GM12878 (cell line): ENCODE measurements at regions not wholly inside any gene's neighbourhood (a gene's known extent, or its start where the extent isn't known, plus 50 kb on each side); places are given as distances from the start of the nearest gene placed in this dataset.

Experiments
- ATAC-seq: fragments of 200-7000 bp; cut with Tn5 transposase; 3 replicates; pipeline ENCODE4 v1.9.1; 2020; ENCODE audit warnings: mild to moderate bottlenecking, moderate library complexity
- BruUV-seq: library from RNA; stranded (reverse); fragments of 400-500 nt; replicated peaks from 2 replicates; lab custom pipeline; 2021; lab: Mats Ljungman, UMichigan
- CTCF ChIA-PET: fragments of 300-600 bp; sonication (Branson Sonifier 250); formaldehyde crosslinking; extraction: SDS; loops from one replicate; lab custom pipeline; 2021; ENCODE audit warnings: inconsistent platforms; lab: Yijun Ruan, JAX
- POLR2A ChIA-PET: fragments of 350-600 bp; formaldehyde crosslinking; extraction: SDS; loops from one replicate; lab custom pipeline; 2021; ENCODE audit warnings: inconsistent platforms; lab: Charles Lee
- RAD21 ChIA-PET: fragments of 300-600 bp; sonication (Branson Sonifier 250); formaldehyde crosslinking; loops from one replicate; lab custom pipeline; 2023; ENCODE audit warnings: antibody characterized with exemption; ENCODE audit not compliant: unreplicated experiment; lab: Charles Lee
- SMC1A ChIA-PET: fragments of 300-600 bp; sonication (Branson Sonifier 250); formaldehyde crosslinking; loops from one replicate; lab custom pipeline; 2023; ENCODE audit not compliant: unreplicated experiment, uncharacterized antibody; lab: Charles Lee
- DNase-seq: peaks from one replicate; pipeline ENCODE4 v3.0.0-alpha.2; 2011; ENCODE audit warnings: low read depth, low spot score
- FAIRE-seq: peaks from 3 replicates; lab custom pipeline; 2011; peaks lifted over from hg19 to GRCh38; lab: Jason Lieb, UNC
- H2AFZ ChIP-seq: 2 replicates; pipeline ENCODE4 v1.6.0; 2011; ENCODE audit warnings: low read depth, low read length, control low read depth; ENCODE audit not compliant: control insufficient read depth
- H3K27ac ChIP-seq: 2 replicates; pipeline ENCODE4 v1.5.1; 2011; ENCODE audit warnings: control low read depth; ENCODE audit not compliant: control insufficient read depth, insufficient read depth
- H3K27me3 ChIP-seq, 2 experiments: replicated peaks in 1 of 2; 2 replicates each; pipeline versions ENCODE4 v1.6.0 to v1.6.1; 2011; ENCODE audit warnings: low read length in 1 of 2; ENCODE audit not compliant: control insufficient read depth in 2 of 2, insufficient read depth in 2 of 2
- H3K36me3 ChIP-seq, 2 experiments: 2 replicates each; pipeline ENCODE4 v1.5.1; 2011; ENCODE audit warnings: low read length in 1 of 2; ENCODE audit not compliant: control insufficient read depth in 2 of 2, insufficient read depth in 2 of 2
- H3K4me1 ChIP-seq: 2 replicates; pipeline ENCODE4 v1.6.1; 2011; ENCODE audit warnings: mild to moderate bottlenecking, low read length, moderate library complexity, mixed read lengths; ENCODE audit not compliant: control insufficient read depth, insufficient read depth
- H3K4me2 ChIP-seq: 2 replicates; pipeline ENCODE4 v1.6.0; 2011; ENCODE audit warnings: control low read depth; ENCODE audit not compliant: control insufficient read depth, insufficient read depth
- H3K4me3 ChIP-seq: fragments of 200-600 bp; sonication (generic); 2 replicates; pipeline ENCODE4 v1.5.1; 2016
- H3K79me2 ChIP-seq: 2 replicates; pipeline ENCODE4 v1.6.0; 2011; ENCODE audit warnings: low read length; ENCODE audit not compliant: control insufficient read depth, insufficient read depth
- H3K9ac ChIP-seq: 2 replicates; pipeline ENCODE4 v1.8.0; 2011; ENCODE audit warnings: low read length, control low read depth, mixed read lengths; ENCODE audit not compliant: control insufficient read depth, insufficient read depth
- H3K9me3 ChIP-seq: replicated peaks from 3 replicates; pipeline ENCODE4 v1.5.1; 2011; ENCODE audit warnings: mild to moderate bottlenecking, low read length; ENCODE audit not compliant: control insufficient read depth, insufficient read depth
- H4K20me1 ChIP-seq: 2 replicates; pipeline ENCODE4 v1.6.0; 2011; ENCODE audit not compliant: control insufficient read depth, insufficient read depth
- CTCF ChIP-seq, 3 experiments: IDR thresholded peaks in 2 of 3; conservative IDR thresholded peaks in 1 of 3; 2 replicates each; pipeline ENCODE4 v1.5.1; 2011; ENCODE audit warnings: low read depth in 3 of 3, low read length in 3 of 3, mild to moderate bottlenecking in 3 of 3, control low read depth in 2 of 3, moderate library complexity in 2 of 3, inconsistent platforms in 1 of 3, mixed read lengths in 1 of 3; ENCODE audit not compliant: control insufficient read depth in 2 of 3, insufficient read depth in 1 of 3; ENCODE audit errors: extremely low read depth in 1 of 3
- RAD21 ChIP-seq: IDR thresholded peaks from 2 replicates; pipeline ENCODE4 v1.6.1; 2011; ENCODE audit warnings: mild to moderate bottlenecking, low read depth, low read length, moderate library complexity; ENCODE audit not compliant: insufficient read depth
- SIN3A ChIP-seq: IDR thresholded peaks from 2 replicates; pipeline ENCODE4 v1.6.1; 2012; ENCODE audit warnings: low read depth, low read length, improper control_type of control experiment
- SREBF1 ChIP-seq: IDR thresholded peaks from 2 replicates; pipeline ENCODE4 v1.6.1; 2012; ENCODE audit warnings: mild to moderate bottlenecking, low read length
- WGBS: methylation state at CpG from one replicate; pipeline ENCODE4 v1.1.6; 2016; ENCODE audit warnings: low lambda C conversion rate; ENCODE audit not compliant: insufficient replicate concordance, insufficient coverage; ENCODE audit errors: missing lambda C conversion rate; 5-methylcytosine and 5-hydroxymethylcytosine counted together
- in situ Hi-C: fragments of 300-500 bp; cut with MboI; formaldehyde crosslinking; loops from 9 replicates; pipeline ENCODE4 v1.14.3; 2018; ENCODE audit warnings: mixed read lengths
- intact Hi-C: fragments of 100-400 bp; cut with micrococcal nuclease; formaldehyde crosslinking; loops from one replicate; pipeline ENCODE4 v1.14.2; 2022; ENCODE audit not compliant: unreplicated experiment

DNA sequence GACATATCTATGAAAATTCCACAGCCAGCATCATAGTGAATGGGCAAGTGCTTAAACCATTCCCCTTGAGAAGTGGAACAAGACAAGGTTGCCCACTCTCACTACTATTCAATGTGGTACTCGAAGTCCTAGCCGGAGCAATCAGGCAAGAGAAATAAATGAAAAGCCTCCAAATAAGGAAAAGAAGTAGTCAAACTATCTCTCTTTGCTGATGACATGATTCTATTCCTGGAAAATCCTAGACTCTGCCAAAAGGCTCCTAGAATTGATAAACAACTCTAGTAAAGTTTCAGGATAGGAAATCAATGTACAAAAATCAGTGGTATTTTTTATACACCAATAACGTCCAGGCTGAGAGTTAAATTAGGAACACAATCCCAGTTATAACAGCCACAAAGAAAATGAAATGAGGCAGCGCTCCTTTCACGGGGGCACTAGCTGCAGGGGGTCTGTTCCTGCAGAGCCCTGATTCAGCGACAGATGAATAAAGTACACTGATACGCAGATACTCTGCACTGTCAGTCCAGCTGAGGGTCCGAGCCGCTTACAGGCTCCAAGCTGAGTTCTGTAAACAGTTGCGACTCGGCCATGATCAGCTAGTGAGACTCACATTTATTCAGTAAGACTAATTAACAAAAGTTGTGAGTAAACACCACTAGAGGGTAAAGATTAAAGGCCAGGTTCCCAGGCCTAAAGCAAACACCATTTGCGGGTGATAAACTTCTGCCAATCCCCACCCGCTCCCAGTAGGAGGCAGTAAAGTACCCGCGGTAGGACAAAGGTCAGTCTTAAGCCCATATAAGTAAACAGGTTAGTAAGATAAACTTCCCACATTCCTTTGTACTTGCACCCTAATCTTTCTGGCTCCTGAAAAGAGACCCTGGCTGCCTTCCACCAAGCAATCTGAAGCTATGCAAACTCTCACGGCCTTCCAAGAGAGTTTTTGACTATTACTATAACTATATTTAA lies 290.6 kb upstream of the GRID2 start:
- FAIRE-seq, result no peak
- Histone ChIP-seq H3K27me3 (no peaks in the 10 kb centered on the region), H3K4me2 (no peak overlapping the region), H2AFZ (no peak overlapping the region), H3K4me1 (no peaks in the 10 kb centered on the region), H3K79me2 (no peaks in the 10 kb centered on the region), H3K36me3 (no peaks in the 10 kb centered on the region), H3K27ac (no peak overlapping the region), H3K9me3 (no peaks in the 10 kb centered on the region), H4K20me1 (no peaks in the 10 kb centered on the region), H3K9ac (no peak overlapping the region), H3K4me3 (no peak overlapping the region)
- BruUV-seq, result no TSS peak
- ChIA-PET SMC1A (no interaction called here), POLR2A (no interaction called here), RAD21 (no interaction called here), CTCF (interaction anchor here (1.3 kb wide), 1 partner anchor 23 kb away, joined by 3 read pairs; no protein-coding TSS in a partner anchor)
- 0 out of 6 replicates have a peak, but pooled peaks of 1 of the 3 experiments have one; percentile 6 for TF ChIP-seq CTCF (IDR thresholded peaks at IDR 0.05 in 2 of 3, conservative IDR thresholded peaks at IDR 0.05 in 1 of 3; ENCODE audit: control insufficient read depth in 2 of 3, extremely low read depth in 1 of 3, insufficient read depth in 1 of 3, low read depth in 3 of 3, low read length in 3 of 3)
- 0 out of 2 replicates have a peak, but pooled peaks have one; percentile 8 for TF ChIP-seq RAD21
- no peak for TF ChIP-seq SIN3A
- no peak for TF ChIP-seq SREBF1
- peak; percentile 61 for ATAC-seq
- WGBS, result 39% methylated on average over 16 of the region's 16 CpGs
- in situ Hi-C loops (no loop called here), intact Hi-C loops (no loop called here)
- DNase-seq, result no peak
